ENCODE measurements at regions not wholly inside any gene's neighbourhood (a gene's known extent, or its start where the extent isn't known, plus 50 kb on each side); places are given as distances from the start of the nearest gene placed in this dataset.
"Not testable (repeated sequence)": the region's sequence is repeated elsewhere in the genome, so short reads cannot be mapped to it uniquely, and the experiment has no call there.

DNA sequence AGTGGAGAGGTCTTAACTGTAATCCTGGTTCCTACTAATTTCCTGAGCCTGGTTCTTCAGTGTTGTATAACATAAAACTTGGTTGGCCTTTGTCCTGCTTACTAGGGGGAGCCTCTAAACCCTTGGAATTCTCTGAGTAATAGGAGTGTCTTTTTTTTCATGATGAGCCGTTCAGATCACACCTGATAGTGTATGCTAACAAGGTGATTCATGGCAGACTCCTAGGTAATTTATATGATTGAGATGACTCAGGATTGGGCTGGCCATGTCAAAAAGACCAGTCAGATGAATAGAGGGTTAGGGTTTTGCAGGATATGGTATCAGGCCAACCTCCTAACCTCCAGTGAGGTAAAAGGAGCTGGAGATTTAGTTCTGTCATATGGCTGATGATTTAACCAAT lies 135.8 kb upstream of the KLF12 start:
- DNase-seq, result no peak

DNA sequence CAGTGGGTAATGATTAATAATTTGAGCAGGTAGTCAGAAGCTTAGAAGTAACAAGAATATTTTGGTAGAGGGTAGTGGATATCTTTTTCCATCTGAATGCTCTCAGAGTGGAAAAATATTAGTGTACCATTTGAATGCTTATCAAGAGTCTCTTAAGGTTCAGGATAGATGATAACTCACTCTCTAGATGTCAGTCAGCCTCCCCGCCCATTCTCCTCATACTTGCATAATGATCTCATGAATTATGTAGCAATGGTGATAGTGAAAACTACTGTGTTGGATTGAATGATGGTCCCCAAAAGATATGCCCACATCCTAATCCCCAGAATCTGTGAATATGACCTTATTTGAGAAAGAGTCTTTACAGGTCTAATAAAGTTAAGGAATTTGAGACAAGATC lies 132.7 kb upstream of the KLF12 start:
- DNase-seq, result no peak

DNA sequence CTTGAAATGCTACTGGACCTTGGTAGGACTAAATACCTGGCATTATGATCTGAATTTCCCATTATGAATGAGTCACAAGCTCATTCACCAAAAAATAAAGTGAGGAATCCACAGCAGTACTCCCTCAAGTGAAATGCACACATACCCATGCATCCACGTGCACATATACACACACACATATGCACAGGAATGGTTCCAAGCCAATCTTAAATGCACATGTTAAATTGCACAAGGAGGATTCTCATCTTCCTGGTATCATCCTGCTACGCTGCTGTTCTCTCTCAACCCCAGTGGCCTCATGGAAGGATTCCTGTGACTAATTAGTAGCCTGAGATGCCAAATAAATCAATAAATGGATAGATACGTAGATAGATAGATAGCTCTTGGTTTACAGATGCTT lies 132.1 kb upstream of the KLF12 start:
- DNase-seq, result no peak

DNA sequence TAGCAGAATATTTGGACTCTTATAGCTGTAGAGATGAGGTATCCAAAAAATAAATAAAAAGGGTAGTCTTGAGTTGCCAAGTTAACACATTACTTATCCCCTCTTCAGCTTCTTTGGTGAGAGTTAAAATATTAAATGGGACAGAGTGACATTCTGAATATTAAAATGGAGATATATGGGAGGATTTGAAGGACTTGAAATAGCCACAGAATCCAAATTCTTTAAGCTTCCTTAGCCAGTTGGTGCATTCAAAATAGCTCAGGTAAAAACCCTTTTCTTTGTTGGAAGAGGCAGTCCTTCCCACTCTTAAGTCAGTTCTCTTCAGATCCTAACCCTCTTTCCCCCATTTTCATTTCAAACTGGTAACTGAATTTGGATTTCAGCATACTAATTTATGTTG lies 130.1 kb upstream of the KLF12 start:
- no peak for DNase-seq

DNA sequence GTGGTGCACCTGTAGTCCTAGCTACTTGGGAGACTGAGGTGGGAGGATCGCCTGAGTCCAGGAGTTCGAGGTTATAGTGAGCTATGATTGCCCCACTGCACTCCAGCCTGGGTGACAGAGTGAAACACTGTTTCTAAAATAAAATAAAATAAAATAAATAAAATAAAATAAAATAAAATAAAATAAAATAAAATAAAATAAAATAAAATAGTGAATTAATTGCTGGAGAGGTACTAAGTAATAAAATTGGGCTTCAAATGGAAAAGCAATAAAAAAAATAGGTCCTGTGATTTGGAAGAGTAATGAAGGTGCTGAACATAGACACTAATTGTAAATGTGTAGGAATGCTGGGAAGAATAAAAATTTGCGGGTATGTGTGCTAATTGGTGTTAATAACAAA lies 126.2 kb upstream of the KLF12 start:
- DNase-seq, result not testable (repeated sequence)

DNA sequence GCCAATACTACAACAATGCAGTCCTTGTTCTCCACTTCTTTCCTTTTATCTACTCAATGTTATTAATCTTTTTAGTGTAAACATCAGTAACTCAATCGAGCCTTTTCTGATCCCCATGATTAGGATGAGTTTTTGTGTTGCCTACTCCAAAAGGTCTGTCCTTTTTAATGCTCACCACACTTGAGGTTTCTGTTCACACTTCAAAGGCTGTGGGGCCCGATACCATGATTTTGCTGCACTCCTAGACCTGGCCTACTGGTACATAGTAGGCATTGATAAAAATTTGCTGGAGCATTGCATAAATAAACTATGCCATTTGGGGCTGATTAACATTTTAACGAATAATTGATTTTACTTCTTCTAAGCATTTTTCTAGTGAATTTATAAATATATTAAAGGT lies 125.4 kb upstream of the KLF12 start:
- no peak for DNase-seq

DNA sequence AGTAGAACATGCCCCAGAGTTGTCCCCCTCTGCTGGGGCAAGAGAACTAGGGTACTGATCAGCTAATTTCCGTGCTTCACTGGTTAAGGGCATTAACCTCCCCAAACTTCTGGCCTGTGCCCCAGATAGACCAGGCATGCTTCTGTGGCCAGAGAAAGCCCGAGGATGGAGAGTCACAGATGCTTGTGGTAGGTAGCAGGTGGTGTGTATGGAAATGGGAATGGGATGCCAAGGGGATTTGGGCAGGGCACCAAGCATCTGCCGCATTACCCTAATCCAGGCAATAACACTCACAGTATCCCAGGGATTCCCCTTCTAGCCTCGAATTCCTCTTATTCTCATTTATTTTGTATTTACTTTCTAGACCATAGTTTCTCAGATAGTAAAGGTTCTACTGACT lies 124.8 kb upstream of the KLF12 start:
- no peak for DNase-seq

DNA sequence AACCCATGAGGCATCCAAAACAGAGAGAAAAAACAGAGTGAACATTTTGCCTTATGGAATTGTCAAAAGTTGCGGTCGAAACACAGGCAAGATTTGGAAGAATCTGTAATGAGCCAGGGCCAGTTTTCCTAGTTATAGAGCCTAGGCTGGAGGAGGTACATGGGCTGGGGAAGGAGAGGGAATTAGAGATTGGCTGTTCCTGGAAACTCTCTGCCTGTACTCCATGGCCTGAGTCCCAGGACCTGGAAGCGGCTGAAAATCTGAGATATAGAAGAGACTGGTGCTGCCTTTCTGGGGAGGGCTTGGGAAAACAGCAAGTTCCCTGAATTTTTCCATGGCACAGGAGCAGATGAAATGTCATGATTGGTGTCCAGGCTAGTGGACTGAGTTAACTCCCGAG lies 122.8 kb upstream of the KLF12 start:
- DNase-seq, result no peak

DNA sequence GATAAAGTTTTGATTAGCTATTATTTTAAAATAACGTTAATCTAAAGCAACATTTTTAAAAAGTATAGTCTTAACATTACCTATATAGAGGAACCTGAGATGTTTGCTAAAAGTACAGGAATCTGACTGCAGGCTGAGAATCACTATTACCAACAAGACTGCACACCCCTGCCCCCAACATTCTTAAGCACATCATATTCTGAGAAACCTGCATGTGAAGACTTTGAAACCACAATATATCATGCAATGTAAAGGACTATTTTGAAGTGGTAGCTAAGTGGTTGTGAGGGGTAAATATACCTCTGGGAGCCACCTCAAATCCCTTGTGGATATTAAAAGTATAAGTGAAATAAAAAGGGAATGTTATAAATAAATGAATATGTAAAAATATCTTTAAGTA lies 119.0 kb upstream of the KLF12 start:
- DNase-seq, result no peak

DNA sequence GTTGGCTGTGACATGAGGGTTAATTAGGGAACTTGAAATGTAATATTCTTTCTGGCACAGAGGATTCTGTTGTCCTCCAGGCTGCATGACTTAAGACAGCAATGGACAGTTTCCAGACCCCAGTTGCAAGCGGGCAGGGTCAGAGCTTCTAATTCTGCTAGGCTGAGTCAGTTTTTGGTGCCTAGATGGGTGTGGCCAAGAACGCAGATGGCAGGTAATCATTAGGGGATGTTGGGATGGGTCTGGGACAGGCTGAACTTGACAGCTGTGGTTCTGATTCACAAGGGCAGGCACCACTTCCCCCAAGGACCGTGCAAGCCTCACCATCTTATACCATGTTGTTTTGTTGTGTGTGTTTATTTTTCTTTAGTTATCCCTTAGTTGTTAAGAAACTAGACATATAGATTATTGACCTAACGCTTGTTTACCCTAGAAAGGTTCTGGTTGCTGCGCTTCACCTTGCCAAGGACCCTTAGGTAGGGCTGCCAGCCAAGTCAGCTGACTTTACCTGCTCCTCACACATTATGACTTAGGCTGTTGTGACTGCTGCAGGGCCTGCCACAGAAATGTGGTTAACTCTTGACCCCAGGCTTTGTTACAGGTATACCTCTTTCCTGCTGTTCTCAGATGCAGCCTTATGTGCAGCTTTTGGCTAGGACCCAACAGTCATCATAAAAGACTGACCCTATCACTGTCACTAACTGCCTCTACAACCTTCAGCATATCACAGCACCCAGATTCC lies 117.7 kb upstream of the KLF12 start:
- no peak for DNase-seq

DNA sequence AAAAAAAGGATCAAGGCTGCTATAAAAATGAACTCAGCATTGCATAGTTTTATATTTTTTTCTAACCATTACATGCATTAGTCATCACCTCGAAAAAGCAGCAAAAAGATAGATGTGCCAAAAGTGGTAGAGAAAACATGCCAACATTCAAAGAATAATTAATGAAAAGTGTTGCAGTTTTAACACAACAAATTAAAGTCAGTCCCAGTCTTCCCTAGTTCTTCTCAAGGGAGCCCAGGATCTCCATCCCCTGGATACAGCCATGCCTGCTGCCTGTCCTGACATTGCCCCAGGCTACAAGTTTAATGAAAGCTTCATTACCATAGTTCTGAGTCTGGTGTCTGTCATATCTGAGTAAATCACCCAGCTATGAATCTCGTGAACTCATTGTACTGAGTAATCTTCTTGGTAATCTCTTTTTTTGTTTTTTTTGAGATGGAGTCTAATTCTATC lies 116.6 kb upstream of the KLF12 start:
- DNase-seq, result no peak

DNA sequence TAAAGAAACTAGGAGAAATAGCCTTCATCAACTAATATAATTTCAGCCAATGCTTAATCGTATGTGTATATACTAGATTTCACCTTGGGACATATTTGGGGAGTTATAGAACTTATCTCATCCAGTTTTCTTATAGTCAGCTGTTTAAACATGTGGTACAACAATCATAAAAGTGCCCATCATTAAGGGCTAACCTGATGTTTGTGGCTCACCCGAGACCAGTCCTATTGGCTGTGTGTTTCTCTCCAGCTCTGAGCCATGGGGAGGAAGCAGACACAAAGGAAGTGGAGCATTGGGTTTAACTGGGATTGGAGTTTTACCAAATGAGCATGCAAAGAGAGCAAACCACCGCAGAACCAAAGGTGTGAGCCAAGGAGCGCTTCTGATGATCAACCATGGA lies 114.3 kb upstream of the KLF12 start:
- DNase-seq, result no peak

DNA sequence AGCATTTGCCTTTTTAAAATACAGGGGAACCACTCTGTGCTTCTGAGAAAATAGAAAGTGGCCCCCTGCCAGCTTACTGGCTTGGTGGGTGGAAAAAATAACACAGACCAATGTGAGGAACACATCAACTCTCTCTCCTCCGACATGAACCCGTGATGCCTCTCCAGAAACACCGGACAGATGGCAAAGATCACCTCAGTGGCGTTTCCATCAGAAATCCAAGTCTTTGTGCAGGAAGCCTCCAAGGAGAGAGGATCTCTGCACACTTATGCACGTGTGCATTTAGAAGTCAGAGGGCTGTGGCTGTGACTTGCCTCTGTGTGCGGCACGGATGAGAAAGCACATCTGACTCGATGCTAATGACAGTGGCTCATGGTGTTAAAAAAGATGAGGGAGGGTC lies 112.3 kb upstream of the KLF12 start:
- DNase-seq, result no peak

DNA sequence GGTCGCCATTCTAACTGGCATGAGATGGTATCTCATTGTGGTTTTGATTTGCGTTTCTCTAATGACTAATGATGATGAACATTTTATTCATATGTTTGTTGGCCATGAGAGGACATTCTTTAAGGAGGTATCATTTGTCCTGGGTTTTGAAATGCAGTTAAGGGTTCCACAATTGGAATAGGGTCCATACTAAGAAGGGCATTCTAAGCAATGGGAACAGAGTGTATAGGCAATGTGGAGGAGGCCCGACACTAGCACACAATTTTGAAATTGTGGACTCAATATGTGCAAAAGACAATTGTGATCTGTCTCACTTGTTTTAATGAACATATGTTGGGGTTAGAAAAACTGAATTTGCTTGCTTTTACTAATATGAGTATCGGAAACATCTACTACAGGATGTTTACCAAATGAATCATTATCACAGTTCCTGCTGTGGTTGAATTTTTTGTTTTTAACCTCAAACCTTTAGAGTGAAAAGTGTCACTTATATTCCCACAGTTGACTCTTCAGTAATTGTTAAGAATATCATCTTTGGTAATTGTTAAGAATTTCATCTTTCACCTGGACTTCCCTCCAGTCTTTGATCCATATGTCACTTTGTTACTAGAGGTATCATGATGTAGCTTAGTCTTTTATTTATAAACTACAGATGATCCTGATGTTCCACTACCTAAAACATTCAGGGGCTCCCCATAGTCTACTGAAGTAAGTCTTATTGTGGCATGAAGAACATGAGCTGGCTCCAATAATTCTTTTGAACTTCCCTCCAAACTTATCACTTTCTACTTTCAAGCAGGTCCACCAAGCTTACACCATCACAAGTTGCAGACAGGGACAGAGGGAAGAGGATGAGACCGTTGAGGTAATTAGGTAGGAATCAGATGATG lies 109.7 kb upstream of the KLF12 start:
- no peak for DNase-seq

DNA sequence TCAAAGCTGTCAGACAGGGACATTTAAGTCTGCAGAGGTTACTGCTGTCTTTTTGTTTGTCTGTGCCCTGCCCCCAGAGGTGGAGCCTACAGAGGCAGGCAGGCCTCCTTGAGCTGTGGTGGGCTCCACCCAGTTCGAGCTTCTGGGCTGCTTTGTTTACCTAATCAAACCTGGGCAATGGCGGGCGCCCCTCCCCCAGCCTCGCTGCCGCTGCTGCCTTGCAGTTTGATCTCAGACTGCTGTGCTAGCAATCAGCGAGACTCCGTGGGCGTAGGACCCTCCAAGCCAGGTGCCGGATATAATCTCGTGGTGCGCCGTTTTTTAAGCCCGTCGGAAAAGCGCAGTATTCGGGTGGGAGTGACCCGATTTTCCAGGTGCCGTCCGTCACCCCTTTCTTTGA lies 107.1 kb upstream of the KLF12 start:
- not testable (repeated sequence) for DNase-seq

DNA sequence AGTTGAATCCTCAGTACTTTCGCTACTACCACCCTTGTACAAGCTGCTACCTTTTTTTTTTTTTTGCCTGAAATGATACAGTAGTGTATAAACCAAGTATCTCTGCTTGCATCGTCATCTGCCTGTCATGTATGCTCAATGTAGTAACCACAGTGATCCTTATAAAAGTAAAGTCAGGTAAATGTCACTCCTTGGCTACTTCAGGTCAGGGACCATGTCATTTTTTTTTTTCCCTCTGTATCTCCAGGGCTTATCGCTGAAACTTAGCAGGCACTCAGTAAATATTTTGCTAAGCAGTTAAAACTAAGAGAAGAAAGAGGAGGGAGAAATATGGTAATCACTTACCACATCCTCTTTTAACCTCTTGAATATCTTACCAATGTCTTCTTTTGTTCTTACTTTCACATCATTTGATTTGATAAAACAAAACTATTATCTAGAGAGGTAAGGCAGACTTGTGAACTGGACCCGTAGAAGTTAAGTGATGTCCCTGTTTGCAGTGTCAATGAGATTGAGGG lies 96.8 kb upstream of the KLF12 start:
- no peak for DNase-seq

DNA sequence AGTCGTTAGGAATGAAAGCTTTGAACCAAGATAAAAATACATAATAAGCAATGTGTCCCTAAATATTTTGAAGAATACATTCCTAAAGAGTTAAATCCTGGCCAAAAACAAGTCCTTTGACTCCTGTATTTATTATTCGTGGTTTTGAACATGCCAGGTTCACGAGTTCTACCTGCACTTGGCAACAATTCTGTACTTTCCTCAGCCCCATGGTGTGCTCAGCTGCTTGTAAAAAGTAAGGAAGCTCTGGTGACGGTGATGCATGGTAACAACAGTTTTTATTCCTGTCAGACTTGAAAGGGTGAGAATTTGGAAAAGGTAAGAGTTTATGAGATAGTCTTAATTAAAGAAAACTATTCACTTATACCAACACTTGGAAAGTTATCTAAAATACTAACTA lies 95.0 kb upstream of the KLF12 start:
- DNase-seq, result no peak

DNA sequence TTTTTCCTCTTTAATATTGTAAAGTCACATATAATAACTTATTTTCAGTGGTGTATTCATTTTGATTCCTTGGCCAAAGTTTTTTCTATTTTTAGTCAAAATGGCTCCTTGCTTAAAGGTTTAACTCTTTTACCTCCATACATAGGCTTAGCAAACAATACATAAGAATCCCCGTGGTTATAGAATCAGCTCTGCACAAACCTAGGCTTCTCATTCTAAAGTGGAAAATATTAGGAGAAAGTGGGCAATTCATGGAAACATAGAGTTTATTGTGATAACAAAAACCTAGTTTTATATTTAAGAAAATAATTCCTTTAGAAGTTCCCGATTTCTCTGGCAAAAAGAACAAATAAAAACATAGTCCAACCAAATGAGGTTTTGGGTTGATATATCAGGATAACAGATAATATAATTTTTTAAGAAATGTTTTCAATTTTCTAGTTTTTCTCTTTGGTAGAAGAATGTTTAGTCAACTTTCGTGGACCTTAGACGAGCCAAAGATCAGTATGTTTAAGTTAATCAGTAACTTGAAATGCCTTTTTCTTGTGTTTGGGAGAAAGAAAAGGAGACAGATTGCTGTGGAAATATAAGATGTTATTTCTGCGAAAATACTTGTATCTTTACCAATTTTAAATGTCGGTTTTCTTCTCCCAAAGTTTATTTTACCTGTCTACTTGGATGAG lies 93.4 kb upstream of the KLF12 start:
- no peak for DNase-seq

DNA sequence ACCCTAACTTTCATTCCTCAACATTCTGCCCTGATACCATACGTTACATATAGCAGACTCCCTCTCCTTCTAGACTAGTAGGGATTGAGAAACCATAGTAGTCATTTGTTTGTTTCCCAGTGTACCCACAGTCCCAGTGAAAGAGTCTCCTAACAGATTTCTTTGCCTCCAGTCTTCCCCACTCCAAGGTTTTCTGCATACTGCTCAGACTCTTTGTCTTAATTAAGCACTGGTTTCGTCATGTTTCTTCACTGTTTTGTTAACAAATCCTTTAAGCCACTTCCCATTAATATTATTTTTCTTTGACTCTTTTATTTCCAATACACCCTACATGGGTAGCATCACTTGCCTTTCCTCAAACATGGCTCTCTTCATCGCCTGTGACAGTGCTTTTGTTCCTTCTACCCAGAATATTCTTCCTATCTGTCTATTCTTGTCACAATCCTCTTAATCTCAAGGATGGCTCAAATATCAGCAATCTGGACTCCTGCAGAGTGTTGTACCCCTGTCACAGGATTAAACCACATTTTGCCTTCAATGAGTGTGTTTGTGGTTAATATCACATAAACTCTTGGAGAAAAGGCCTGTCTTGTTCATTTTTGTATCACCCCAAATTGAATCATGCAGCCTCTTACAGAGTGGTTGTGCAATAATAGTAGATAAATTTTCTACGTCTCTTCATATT lies 92.7 kb upstream of the KLF12 start:
- no peak for DNase-seq

DNA sequence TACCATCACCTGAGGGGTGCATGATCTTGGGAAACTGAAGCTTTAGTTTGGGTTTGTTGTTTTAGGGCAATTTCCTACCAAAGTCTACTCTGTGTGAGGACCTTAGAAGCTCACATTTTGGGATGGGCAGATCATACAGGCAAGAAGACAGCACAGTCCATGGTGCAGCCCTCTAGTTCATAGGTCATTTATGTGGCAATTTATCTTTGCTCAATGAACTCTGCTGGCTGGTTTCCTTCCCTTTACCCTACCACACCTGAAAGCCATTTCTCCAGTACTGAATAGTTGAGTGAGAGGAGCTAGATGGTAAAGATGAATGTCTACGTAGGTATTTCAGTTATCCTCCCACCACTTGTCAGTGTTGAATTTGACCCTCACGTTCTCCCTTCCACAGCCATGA lies 87.5 kb upstream of the KLF12 start:
- no peak for DNase-seq

DNA sequence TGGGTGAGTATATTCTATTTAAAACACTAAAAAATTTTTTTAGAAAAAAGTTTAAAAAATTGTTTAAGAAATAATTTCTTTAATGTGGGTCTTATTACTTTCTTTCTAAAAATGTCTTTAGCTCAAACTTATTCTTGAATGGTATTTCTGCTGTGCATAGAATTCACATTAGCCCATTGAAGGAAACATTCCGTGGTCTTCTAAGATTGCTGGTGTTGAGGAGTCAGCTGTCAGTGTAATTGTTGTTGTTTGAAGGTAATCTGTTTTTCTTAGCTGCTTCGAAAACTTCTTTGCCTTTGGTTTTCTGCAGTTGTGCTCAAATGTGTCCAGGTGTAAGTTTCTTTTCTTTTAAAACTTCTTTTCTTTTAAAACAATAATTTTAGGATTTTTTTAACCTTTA lies 85.4 kb upstream of the KLF12 start:
- no peak for DNase-seq

DNA sequence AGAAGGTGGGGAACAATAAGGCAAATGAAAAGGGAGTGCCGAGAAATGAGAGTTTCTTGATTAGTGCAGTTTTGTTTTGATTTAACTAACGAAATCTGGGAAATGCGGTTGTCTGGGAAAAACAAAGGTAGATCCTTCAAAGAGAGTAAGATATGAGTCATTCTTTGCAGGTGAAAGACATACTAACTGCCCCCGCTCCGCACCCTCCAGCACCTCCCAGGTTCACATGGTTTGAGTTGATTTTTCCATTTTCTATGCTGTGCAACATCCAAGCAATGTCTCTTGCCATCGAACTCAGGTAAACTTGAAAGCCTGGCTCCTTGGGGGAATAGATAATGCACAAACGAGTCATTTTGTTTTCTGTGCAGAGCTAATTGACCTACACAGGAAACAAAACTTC lies 84.1 kb upstream of the KLF12 start:
- no peak for DNase-seq

DNA sequence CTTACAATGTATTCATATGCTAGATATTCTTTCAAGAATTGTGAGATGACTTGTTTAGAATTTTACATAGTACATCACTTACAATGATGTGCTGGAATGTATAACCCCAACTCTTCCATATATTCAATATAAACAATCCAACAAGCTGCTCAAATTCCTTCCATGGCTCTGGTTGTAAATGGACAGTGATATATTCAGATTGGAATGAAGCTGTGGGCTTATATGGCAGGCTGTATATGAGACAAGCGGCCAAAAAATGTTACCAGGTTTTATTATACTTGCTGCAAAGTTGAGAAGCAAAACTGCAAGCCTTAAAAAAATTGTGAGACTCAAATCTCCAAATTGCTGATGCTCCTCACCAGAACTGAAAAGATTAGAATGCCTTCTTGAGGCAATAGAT lies 83.6 kb upstream of the KLF12 start:
- no peak for DNase-seq
